Ectodermal cell (in vitro differentiated cells): ENCODE measurements at regions not wholly inside any gene's neighbourhood (a gene's known extent, or its start where the extent isn't known, plus 50 kb on each side); places are given as distances from the start of the nearest gene placed in this dataset.

ENCODE experiments used
- H3K27ac ChIP-seq: 2 replicates; pipeline ENCODE4 v1.7.0; 2013; ENCODE audit warnings: mild to moderate bottlenecking, low read depth, low read length; ENCODE audit not compliant: insufficient read depth, poor library complexity, severe bottlenecking
- H3K27me3 ChIP-seq: 2 replicates; pipeline ENCODE4 v1.7.0; 2013; ENCODE audit warnings: mild to moderate bottlenecking, low read length; ENCODE audit not compliant: insufficient read depth, control insufficient read depth, poor library complexity, severe bottlenecking
- H3K36me3 ChIP-seq: one replicate; pipeline ENCODE4 v1.7.0; 2013; ENCODE audit warnings: low read length; ENCODE audit not compliant: control insufficient read depth, insufficient read depth
- H3K4me1 ChIP-seq: one replicate; pipeline ENCODE4 v1.7.0; 2013; ENCODE audit warnings: low read length; ENCODE audit not compliant: control insufficient read depth, insufficient read depth
- H3K4me3 ChIP-seq: 2 replicates; pipeline ENCODE4 v1.7.0; 2013; ENCODE audit warnings: low read depth, low read length, control low read depth; ENCODE audit not compliant: insufficient read depth
- H3K9me3 ChIP-seq: 2 replicates; pipeline ENCODE4 v1.7.0; 2013; ENCODE audit warnings: mild to moderate bottlenecking, low read length, moderate library complexity; ENCODE audit not compliant: control insufficient read depth
- WGBS, 2 experiments: methylation state at CpG; one replicate each; pipeline ENCODE4 v1.1.7; 2013; ENCODE audit warnings: missing lambda C conversion rate in 2 of 2; 5-methylcytosine and 5-hydroxymethylcytosine counted together

DNA sequence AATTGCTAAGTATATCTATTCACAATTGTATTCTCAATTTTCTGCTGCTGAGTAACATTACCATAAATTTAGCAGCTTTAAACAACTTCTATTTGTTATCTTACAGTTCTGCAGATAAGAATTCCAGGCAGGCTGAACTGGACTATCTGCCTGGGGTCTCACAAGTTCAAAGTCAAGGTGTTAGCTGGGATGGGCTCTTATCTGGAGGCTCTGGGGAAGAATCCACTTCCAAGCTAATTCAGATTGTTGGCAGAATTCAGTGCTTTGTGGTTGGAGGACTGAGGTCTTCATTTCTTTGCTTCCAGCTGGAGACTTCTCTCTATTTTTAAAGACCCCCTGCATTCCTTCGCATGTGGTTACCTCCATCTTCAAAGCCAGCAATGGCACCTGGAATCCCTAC lies 329.9 kb upstream of the ISX start:
- Histone ChIP-seq H3K27me3 (no peaks in the 10 kb centered on the region), H3K4me1 (no peaks in the 10 kb centered on the region), H3K4me3 (no peak overlapping the region), H3K9me3 (no peaks in the 10 kb centered on the region), H3K36me3 (no peaks in the 10 kb centered on the region), H3K27ac (no peak overlapping the region)
- WGBS, 2 experiments: 97 to 100% methylated on average over 1 of the region's 1 CpG

- Histone ChIP-seq H3K4me1 (no peaks in the 10 kb centered on the region), H3K36me3 (no peaks in the 10 kb centered on the region), H3K9me3 (no peaks in the 10 kb centered on the region), H3K27me3 (no peaks in the 10 kb centered on the region), H3K27ac (no peak overlapping the region), H3K4me3 (no peak overlapping the region)
- 93 to 95% methylated on average over 3 of the region's 3 CpGs for WGBS, 2 experiments
These were observed 327.1 kb upstream of the ISX start for GRCh38 chr22:34738661-34739400.

DNA sequence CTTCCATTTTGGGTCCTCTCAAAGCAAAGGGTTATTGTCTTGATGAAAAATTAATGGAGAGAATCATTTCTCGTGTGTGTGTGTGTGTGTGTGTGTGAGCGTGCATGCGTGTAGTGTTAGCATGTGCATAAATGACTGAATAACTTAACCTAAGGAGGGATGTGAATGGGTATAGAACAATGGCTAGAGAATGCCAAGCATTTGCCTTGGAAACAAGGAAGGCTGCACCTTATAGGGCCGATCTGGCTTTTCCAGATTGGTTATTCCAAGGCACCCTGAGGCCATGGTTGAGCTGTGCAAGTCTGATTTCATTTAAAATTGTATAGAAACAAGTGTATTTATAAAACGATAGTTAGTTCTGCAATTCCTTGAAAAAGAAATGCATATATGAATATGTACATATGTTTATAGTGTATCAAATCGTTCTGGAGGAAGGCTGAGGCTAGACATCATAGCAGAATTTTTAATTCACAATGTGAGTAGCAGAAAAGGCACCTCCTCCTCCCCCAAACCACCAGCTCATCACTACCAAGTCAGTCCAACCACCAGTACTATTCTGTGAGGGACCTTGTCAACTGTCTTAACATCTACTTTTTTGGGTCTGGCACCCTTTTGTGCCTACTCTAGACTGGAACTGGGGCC lies 322.7 kb upstream of the ISX start:
- no peaks in the 10 kb centered on the region for H3K27me3 ChIP-seq
- 75 to 86% methylated on average over 5 to 6 of the region's 6 CpGs for WGBS, 2 experiments
- no peak overlapping the region for H3K4me3 ChIP-seq
- no peaks in the 10 kb centered on the region for H3K4me1 ChIP-seq
- H3K27ac ChIP-seq: no peak overlapping the region
- no peaks in the 10 kb centered on the region for H3K9me3 ChIP-seq
- no peaks in the 10 kb centered on the region for H3K36me3 ChIP-seq

- no peaks in the 10 kb centered on the region for H3K9me3 ChIP-seq
- H3K4me3 ChIP-seq: no peak overlapping the region
- no peak overlapping the region for H3K27ac ChIP-seq
- no peaks in the 10 kb centered on the region for H3K27me3 ChIP-seq
- 91 to 96% methylated on average over 8 of the region's 8 CpGs for WGBS, 2 experiments
- H3K4me1 ChIP-seq: no peaks in the 10 kb centered on the region
- H3K36me3 ChIP-seq: no peaks in the 10 kb centered on the region
These were observed 305.5 kb upstream of the ISX start for GRCh38 chr22:34760276-34761008.

DNA sequence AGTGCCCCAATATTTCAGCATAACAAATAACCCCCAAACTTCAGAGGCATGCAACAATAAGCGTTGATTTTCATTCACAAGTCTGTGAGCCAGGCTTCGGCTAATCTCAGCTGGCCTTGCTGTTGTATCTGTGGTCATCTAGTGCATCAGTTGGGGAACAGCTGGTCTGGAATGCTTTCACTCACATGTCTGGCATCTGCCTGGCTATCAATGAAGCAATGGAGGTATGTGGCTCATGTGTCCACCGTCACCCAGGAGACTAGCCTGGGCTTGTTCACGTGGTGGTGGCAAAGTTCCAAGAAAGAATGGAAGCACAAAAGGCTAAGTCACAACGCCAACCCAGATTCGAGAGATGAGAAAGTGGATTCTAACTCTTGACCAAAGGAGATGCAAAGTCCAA lies 304.8 kb upstream of the ISX start:
- WGBS, 2 experiments: 76 to 80% methylated on average over 6 of the region's 6 CpGs
- Histone ChIP-seq H3K36me3 (no peaks in the 10 kb centered on the region), H3K27me3 (no peaks in the 10 kb centered on the region), H3K4me3 (no peak overlapping the region), H3K9me3 (no peaks in the 10 kb centered on the region), H3K4me1 (no peaks in the 10 kb centered on the region), H3K27ac (no peak overlapping the region)

GRCh38 chr22:34763496-34763895 lies 302.5 kb upstream of the ISX start:
- H3K9me3 ChIP-seq: no peaks in the 10 kb centered on the region
- WGBS, 2 experiments: 42 to 43% methylated on average over 1 of the region's 1 CpG
- no peak overlapping the region for H3K4me3 ChIP-seq

DNA sequence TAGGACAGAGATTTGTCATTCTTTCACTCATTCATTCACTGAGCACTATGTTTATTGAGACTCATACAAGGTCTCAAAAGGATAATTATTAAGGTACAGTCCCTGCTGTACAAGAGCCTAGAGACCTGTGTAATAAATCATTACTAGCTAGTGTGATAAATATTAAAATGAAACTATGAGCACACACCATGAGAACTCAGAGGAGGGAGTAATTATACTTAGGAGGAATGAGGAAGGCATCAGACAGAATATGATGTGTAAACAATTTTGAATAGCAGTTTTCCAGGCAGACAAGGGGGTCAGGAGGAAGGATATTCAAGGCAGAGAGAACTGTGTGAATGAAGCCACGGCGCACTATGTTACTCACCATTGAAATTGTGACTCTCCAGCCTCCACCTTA lies 300.8 kb upstream of the ISX start:
- no peak overlapping the region for H3K4me3 ChIP-seq
- WGBS, 2 experiments: 96% methylated on average over 2 of the region's 2 CpGs; no CpG with 5 or more reads in 1 of the 2 experiments

More at GRCh38 chr22:34763496-34763895, 302.5 kb upstream of the ISX start:
- Histone ChIP-seq H3K27ac (no peak overlapping the region), H3K27me3 (no peaks in the 10 kb centered on the region), H3K36me3 (no peaks in the 10 kb centered on the region), H3K4me1 (no peaks in the 10 kb centered on the region)

GRCh38 chr22:34769361-34769760 lies 296.6 kb upstream of the ISX start:
- Histone ChIP-seq H3K36me3 (no peaks in the 10 kb centered on the region), H3K4me1 (no peaks in the 10 kb centered on the region), H3K4me3 (no peak overlapping the region), H3K27me3 (no peaks in the 10 kb centered on the region), H3K27ac (no peak overlapping the region), H3K9me3 (no peaks in the 10 kb centered on the region)
- 81 to 88% methylated on average over 3 of the region's 3 CpGs for WGBS, 2 experiments

More for the DNA sequence above, 300.8 kb upstream of the ISX start:
- no peaks in the 10 kb centered on the region for H3K9me3 ChIP-seq
- H3K36me3 ChIP-seq: no peaks in the 10 kb centered on the region
- no peaks in the 10 kb centered on the region for H3K27me3 ChIP-seq
- no peak overlapping the region for H3K27ac ChIP-seq
- H3K4me1 ChIP-seq: no peaks in the 10 kb centered on the region

DNA sequence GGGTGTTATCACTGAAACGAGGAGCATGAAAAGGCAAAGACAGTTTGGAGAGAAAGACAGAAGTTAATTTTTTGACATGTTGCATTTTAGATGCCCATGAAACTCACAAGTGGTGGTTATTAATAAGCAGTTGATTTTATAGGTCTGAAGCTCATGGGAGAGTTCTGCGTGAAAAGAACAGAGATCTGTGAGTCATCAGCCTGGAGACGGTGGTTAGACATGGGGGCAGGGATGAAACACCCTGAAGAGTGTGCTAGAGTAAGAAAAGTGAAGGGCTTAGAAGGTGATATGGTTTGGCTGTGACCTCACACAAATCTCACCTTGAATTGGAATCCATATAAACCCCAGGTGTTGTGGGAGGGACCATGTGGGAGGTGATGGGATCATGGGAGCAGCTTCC lies 289.1 kb upstream of the ISX start:
- Histone ChIP-seq H3K27me3 (no peaks in the 10 kb centered on the region), H3K9me3 (peaks cover 2% of the 10 kb centered on the region), H3K36me3 (no peaks in the 10 kb centered on the region), H3K4me1 (no peaks in the 10 kb centered on the region), H3K4me3 (no peak overlapping the region), H3K27ac (no peak overlapping the region)
- whole genome bisulfite sequencing, 2 experiments: 94 to 96% methylated on average over 3 of the region's 3 CpGs

- Histone ChIP-seq H3K4me3 (no peak overlapping the region), H3K36me3 (no peaks in the 10 kb centered on the region), H3K27ac (no peak overlapping the region), H3K4me1 (peaks cover 16% of the 10 kb centered on the region), H3K27me3 (no peaks in the 10 kb centered on the region), H3K9me3 (peaks cover 2% of the 10 kb centered on the region)
These were observed 284.3 kb upstream of the ISX start for GRCh38 chr22:34781681-34782080.
